ENCODE measurements at regions not wholly inside any gene's neighbourhood (a gene's known extent, or its start where the extent isn't known, plus 50 kb on each side); places are given as distances from the start of the nearest gene placed in this dataset.

- TF ChIP-seq POLR2A (IDR thresholded peaks at IDR 0.05; ENCODE audit: low read depth, low read length), result no peak
- TF ChIP-seq, protein P1, sequence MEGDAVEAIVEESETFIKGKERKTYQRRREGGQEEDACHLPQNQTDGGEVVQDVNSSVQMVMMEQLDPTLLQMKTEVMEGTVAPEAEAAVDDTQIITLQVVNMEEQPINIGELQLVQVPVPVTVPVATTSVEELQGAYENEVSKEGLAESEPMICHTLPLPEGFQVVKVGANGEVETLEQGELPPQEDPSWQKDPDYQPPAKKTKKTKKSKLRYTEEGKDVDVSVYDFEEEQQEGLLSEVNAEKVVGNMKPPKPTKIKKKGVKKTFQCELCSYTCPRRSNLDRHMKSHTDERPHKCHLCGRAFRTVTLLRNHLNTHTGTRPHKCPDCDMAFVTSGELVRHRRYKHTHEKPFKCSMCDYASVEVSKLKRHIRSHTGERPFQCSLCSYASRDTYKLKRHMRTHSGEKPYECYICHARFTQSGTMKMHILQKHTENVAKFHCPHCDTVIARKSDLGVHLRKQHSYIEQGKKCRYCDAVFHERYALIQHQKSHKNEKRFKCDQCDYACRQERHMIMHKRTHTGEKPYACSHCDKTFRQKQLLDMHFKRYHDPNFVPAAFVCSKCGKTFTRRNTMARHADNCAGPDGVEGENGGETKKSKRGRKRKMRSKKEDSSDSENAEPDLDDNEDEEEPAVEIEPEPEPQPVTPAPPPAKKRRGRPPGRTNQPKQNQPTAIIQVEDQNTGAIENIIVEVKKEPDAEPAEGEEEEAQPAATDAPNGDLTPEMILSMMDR (IDR thresholded peaks at IDR 0.05; ENCODE audit: extremely low read depth in 1 of 2, insufficient read depth in 1 of 2, low read depth in 1 of 2, low read length in 2 of 2), result no peak
These were observed 118.1 kb upstream of the TARS1 start for GRCh38 chr5:33322632-33323031.

Data from endothelial cell of umbilical vein (primary cell).